Caki2 (cell line): ENCODE measurements at regions not wholly inside any gene's neighbourhood (a gene's known extent, or its start where the extent isn't known, plus 50 kb on each side); places are given as distances from the start of the nearest gene placed in this dataset.
"Not testable (repeated sequence)": the region's sequence is repeated elsewhere in the genome, so short reads cannot be mapped to it uniquely, and the experiment has no call there.

Experiments used
- DNase-seq: peaks from one replicate; pipeline ENCODE4 v3.0.0-alpha.2; 2015; ENCODE audit warnings: low read depth
- in situ Hi-C: cut with HindIII; loops from 2 replicates; pipeline ENCODE4 v1.10.0; 2016; ENCODE audit warnings: low sequenced_read_pairs, low pct_unique_long_range_greater_than_20kb, mixed read lengths

- in situ Hi-C loops: no loop called here
- no peak for DNase-seq
Observed at GRCh38 chr4:117908306-117909207, 125.7 kb upstream of the NDST3 start.

GRCh38 chr4:117916728-117917127 lies 117.6 kb upstream of the NDST3 start:
- in situ Hi-C loops: no loop called here
- no peak for DNase-seq

- DNase-seq, in situ Hi-C loops: not testable (repeated sequence)
Observed at GRCh38 chr4:117922311-117922710, 112.0 kb upstream of the NDST3 start.

DNA sequence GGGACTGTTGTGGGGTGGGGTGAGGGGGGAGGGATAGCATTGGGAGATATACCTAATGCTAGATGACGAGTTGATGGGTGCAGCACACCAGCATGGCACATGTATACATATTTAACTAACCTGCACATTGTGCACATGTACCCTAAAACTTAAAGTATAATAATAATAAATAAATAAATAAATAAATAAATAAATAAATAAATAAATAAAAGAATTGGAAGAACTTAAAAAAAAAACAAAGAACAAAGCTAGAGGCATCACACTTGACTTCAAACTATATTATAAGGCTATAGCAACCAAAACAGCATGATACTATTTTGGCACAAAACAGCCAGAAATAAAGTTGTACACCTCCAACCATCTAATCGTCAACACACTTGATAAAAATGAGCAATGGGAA lies 106.5 kb upstream of the NDST3 start:
- in situ Hi-C loops: not testable (repeated sequence)

GRCh38 chr4:117941611-117942010 lies 92.7 kb upstream of the NDST3 start:
- no peak for DNase-seq
- in situ Hi-C loops: no loop called here

More for the DNA sequence above, 106.5 kb upstream of the NDST3 start:
- DNase-seq: not testable (repeated sequence)

DNA sequence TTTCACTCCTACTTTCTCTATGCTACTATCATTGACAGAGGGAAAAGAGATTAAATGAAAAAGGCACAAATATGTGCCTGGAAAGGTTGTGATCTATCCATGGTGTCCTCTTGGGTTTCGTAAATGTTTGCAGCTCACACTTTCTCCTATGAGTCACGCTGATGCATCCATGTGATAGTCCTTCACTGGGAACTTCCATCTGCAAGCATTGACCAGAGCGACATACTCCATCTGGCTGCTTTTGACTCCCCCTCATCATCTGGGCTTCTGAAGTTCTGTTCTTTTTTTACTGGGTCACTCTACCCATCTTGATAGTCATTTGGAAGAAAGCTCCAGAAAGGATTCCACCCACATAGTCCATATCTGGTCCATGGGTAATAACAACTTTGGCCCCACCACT lies 84.7 kb upstream of the NDST3 start:
- no peak for DNase-seq
- in situ Hi-C loops: no loop called here

GRCh38 chr4:117957571-117957970 lies 76.7 kb upstream of the NDST3 start:
- DNase-seq: no peak
- in situ Hi-C loops: no loop called here

- DNase-seq: no peak
- in situ Hi-C loops: no loop called here
Observed at GRCh38 chr4:117965622-117966021, 68.7 kb upstream of the NDST3 start.

DNA sequence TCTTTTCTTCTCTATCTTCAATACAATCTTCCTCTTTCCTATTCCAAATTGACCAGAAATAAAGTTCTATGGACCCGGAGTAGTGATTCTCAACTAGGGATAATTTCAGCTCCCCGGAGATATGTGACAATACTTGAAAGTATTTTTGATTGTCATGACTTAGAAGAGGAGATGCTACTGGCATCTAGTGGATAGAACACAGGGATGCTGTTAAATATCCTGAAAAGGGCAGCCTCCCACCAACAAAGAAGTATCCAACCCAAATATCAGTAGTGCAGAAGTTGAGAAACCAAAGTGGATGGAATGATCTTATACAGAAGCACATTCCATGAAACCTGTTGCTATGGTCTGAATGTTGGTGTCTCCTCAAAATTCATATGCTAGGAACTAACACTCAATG lies 65.7 kb upstream of the NDST3 start:
- in situ Hi-C loops: no loop called here

DNA sequence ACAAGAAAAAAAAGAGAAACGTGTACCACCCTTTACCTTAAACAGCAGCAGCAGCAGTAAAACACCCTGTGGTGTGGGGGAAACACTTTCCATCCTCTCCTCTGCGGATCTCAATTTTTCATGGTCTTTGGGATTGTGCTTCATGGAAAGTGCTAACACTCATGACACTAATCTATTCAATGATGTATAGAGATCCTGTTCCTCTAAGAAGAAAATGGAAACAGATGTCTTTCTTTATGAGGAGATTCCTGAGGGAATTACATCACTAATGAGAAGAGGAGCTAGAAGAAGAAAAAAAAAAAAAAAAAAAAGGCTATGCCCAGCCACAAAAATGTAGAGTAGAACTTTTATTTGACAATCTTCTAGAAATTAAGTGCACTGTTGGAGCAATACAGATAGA lies 62.9 kb upstream of the NDST3 start:
- in situ Hi-C loops: no loop called here
- DNase-seq: no peak

More for the DNA sequence above, 65.7 kb upstream of the NDST3 start:
- no peak for DNase-seq

GRCh38 chr4:117983541-117984365 lies 50.5 kb upstream of the NDST3 start:
- DNase-seq: no peak
- in situ Hi-C loops: no loop called here

- in situ Hi-C loops: no loop called here
- DNase-seq: no peak
Observed at GRCh38 chr4:117984366-117984680, 50.0 kb upstream of the NDST3 start.
